CD4-positive, CD25-positive, alpha-beta regulatory T cell (primary cell): ENCODE measurements at regions not wholly inside any gene's neighbourhood (a gene's known extent, or its start where the extent isn't known, plus 50 kb on each side); places are given as distances from the start of the nearest gene placed in this dataset.
"Not testable (repeated sequence)": the region's sequence is repeated elsewhere in the genome, so short reads cannot be mapped to it uniquely, and the experiment has no call there.

Experiments used
- ATAC-seq, 2 donors: fragments of 150-1000 bp; cut with Tn5 transposase; one replicate each; pipeline ENCODE4 v1.10.0; 2021; ENCODE audit warnings: low read depth in 2 of 2, moderate number of reproducible peaks in 2 of 2, moderate library complexity in 1 of 2
- DNase-seq, 3 donors: peaks; one replicate each; pipeline versions ENCODE4 v3.0.0 to v3.0.0-alpha.2; 2012 to 2022; ENCODE audit warnings: mixed read lengths in 1 of 3
- H3K27ac ChIP-seq: one replicate; pipeline ENCODE4 v1.7.0; 2013; ENCODE audit warnings: mild to moderate bottlenecking, low read length; ENCODE audit not compliant: insufficient read depth, poor library complexity, severe bottlenecking
- H3K27me3 ChIP-seq: one replicate; pipeline ENCODE4 v1.7.0; 2013; ENCODE audit warnings: low read length; ENCODE audit not compliant: control insufficient read depth, insufficient read depth
- H3K36me3 ChIP-seq: one replicate; pipeline ENCODE4 v1.7.0; 2013; ENCODE audit warnings: mild to moderate bottlenecking, low read length, moderate library complexity; ENCODE audit not compliant: control insufficient read depth, insufficient read depth
- H3K4me1 ChIP-seq: 2 replicates; pipeline ENCODE4 v1.7.0; 2013; ENCODE audit warnings: mild to moderate bottlenecking, low read length; ENCODE audit not compliant: insufficient read depth, control insufficient read depth, poor library complexity, severe bottlenecking
- H3K4me3 ChIP-seq: one replicate; pipeline ENCODE4 v1.7.0; 2013; ENCODE audit warnings: low read depth, mild to moderate bottlenecking, low read length, moderate library complexity
- H3K9me3 ChIP-seq, 2 experiments: 1 replicate in 1 of 2; 2 replicates in 1 of 2; pipeline ENCODE4 v1.7.0; 2013; ENCODE audit warnings: low read length in 2 of 2, mild to moderate bottlenecking in 1 of 2, moderate library complexity in 1 of 2; ENCODE audit not compliant: control insufficient read depth in 2 of 2
- H3K27ac Mint-ChIP-seq, 3 donors: one replicate each; pipeline ENCODE4 v1.8.0; 2020 to 2022; ENCODE audit warnings: mild to moderate bottlenecking in 3 of 3, mixed read lengths in 3 of 3, moderate library complexity in 2 of 3
- H3K27me3 Mint-ChIP-seq: one replicate; pipeline ENCODE4 v1.8.0; 2022; ENCODE audit warnings: mild to moderate bottlenecking, mixed read lengths
- H3K36me3 Mint-ChIP-seq: one replicate; pipeline ENCODE4 v1.8.0; 2020; ENCODE audit warnings: mixed read lengths
- H3K4me1 Mint-ChIP-seq, 4 donors: one replicate each; pipeline ENCODE4 v1.8.0; 2020 to 2022; ENCODE audit warnings: mixed read lengths in 4 of 4, mild to moderate bottlenecking in 1 of 4
- H3K4me3 Mint-ChIP-seq, 4 donors: one replicate each; pipeline ENCODE4 v1.8.0; 2020 to 2022; ENCODE audit warnings: mild to moderate bottlenecking in 4 of 4, mixed read lengths in 4 of 4, moderate library complexity in 3 of 4
- H3K9me3 Mint-ChIP-seq, 7 donors: one replicate each; pipeline ENCODE4 v1.8.0; 2020 to 2022; ENCODE audit warnings: mixed read lengths in 7 of 7, mild to moderate bottlenecking in 3 of 7, moderate library complexity in 2 of 7

DNA sequence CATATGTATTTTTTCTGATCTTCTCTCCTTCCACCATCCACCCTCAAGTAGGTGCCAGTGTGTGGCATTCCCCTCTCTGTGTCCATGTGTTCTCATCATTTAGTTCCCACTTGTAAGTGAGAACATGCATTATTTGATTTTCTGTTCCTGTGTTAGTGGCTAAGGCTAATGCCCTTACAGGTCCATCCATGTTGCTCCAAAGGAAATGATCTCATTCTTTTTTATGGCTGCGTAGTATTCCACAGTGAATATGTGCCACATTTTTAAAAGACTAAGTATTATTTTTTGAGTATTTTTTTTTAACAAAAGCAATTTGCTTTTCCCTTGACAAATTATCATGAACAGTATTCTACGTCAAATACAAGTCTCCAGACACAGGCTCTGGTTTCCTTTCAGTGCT is 86.4 kb upstream of the ZNF746 start:
- no peak for DNase-seq
- Mint-ChIP-seq H3K9me3 (peaks cover 0 to 6% (median 0%) of the 10 kb centered on the region in 7 donors), H3K4me3 (no peak overlapping the region), H3K36me3 (peaks cover 50% of the 10 kb centered on the region), H3K4me1 (peaks cover 7 to 30% (median 16%) of the 10 kb centered on the region in 4 donors), H3K27me3 (no peaks in the 10 kb centered on the region), H3K27ac (no peak overlapping the region)
- Histone ChIP-seq H3K9me3 (peaks cover 3 to 17% of the 10 kb centered on the region in 2 experiments), H3K27ac (no peak overlapping the region), H3K4me3 (no peak overlapping the region), H3K4me1 (no peaks in the 10 kb centered on the region), H3K36me3 (peaks cover 50% of the 10 kb centered on the region), H3K27me3 (no peaks in the 10 kb centered on the region)
- no peak for ATAC-seq

GRCh38 chr7:149580328-149580727 is 82.7 kb upstream of the ZNF746 start:
- H3K36me3 Mint-ChIP-seq = peaks cover 39% of the 10 kb centered on the region
- peaks cover 7 to 27% (median 18%) of the 10 kb centered on the region in 4 donors for H3K4me1 Mint-ChIP-seq
- H3K36me3 ChIP-seq = peaks cover 22% of the 10 kb centered on the region
- no peaks in the 10 kb centered on the region for H3K27me3 Mint-ChIP-seq
- ATAC-seq = no peak
- no peak overlapping the region for H3K4me3 ChIP-seq
- peak overlapping the region in 2 of 3 donors; percentile 51 to 94 for H3K27ac Mint-ChIP-seq
- peaks cover 3 to 17% of the 10 kb centered on the region in 2 experiments for H3K9me3 ChIP-seq
- no peak for DNase-seq
- H3K27me3 ChIP-seq = no peaks in the 10 kb centered on the region
- H3K4me1 ChIP-seq = no peaks in the 10 kb centered on the region
- H3K4me3 Mint-ChIP-seq = peak overlapping the region in 1 of 4 donors; percentile 52
- peaks cover 0 to 24% (median 7%) of the 10 kb centered on the region in 7 donors for H3K9me3 Mint-ChIP-seq
- no peak overlapping the region for H3K27ac ChIP-seq

GRCh38 chr7:149579365-149579764 is 81.8 kb upstream of the ZNF746 start:
- not testable (repeated sequence) for ATAC-seq, H3K27ac Mint-ChIP-seq, H3K4me3 ChIP-seq, H3K27ac ChIP-seq, H3K27me3 Mint-ChIP-seq, H3K27me3 ChIP-seq, H3K4me1 ChIP-seq, H3K4me3 Mint-ChIP-seq, DNase-seq
- Mint-ChIP-seq H3K36me3 (peaks cover 37% of the 10 kb centered on the region), H3K9me3 (peaks cover 0 to 31% (median 7%) of the 10 kb centered on the region in 7 donors), H3K4me1 (peaks cover 7 to 27% (median 18%) of the 10 kb centered on the region in 4 donors)
- Histone ChIP-seq H3K9me3 (peaks cover 2 to 12% of the 10 kb centered on the region in 2 experiments), H3K36me3 (peaks cover 16% of the 10 kb centered on the region)

DNA sequence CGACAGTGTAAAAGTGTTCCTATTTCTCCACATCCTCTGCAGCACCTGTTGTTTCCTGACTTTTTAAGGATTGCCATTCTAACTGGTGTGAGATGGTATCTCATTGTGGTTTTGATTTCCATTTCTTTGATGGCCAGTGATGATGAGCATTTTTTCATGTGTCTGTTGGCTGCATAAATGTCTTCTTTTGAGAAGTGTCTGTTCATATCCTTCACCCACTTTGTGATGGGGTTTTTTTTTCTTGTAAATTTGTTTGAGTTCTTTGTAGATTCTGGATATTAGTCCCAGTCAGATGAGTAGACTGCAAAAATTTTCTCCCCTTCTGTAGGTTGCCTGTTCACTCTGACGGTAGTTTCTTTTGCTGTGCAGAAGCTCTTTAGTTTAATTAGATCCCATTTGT is 76.8 kb upstream of the ZNF746 start:
- H3K36me3 Mint-ChIP-seq = peaks cover 25% of the 10 kb centered on the region
- DNase-seq = not testable (repeated sequence)

GRCh38 chr7:149573519-149573918 is 75.9 kb upstream of the ZNF746 start:
- Mint-ChIP-seq H3K4me1 (peaks cover 0 to 15% (median 6%) of the 10 kb centered on the region in 4 donors), H3K4me3 (no peak overlapping the region), H3K9me3 (peaks cover 5 to 58% (median 24%) of the 10 kb centered on the region in 7 donors), H3K27ac (no peak overlapping the region), H3K36me3 (peaks cover 32% of the 10 kb centered on the region), H3K27me3 (no peaks in the 10 kb centered on the region)
- Histone ChIP-seq H3K4me3 (no peak overlapping the region), H3K4me1 (no peaks in the 10 kb centered on the region), H3K36me3 (peaks cover 19% of the 10 kb centered on the region), H3K27me3 (no peaks in the 10 kb centered on the region), H3K9me3 (peaks cover 12 to 31% of the 10 kb centered on the region in 2 experiments), H3K27ac (no peak overlapping the region)
- DNase-seq = no peak
- ATAC-seq = no peak

More for the DNA sequence above, 76.8 kb upstream of the ZNF746 start:
- peaks cover 0 to 10% (median 6%) of the 10 kb centered on the region in 4 donors for H3K4me1 Mint-ChIP-seq
- peaks cover 8 to 24% of the 10 kb centered on the region in 2 experiments for H3K9me3 ChIP-seq
- H3K27me3 Mint-ChIP-seq, H3K27me3 ChIP-seq, H3K4me3 Mint-ChIP-seq, H3K4me1 ChIP-seq, H3K27ac Mint-ChIP-seq, H3K27ac ChIP-seq, H3K4me3 ChIP-seq, ATAC-seq: not testable (repeated sequence)
- peaks cover 13% of the 10 kb centered on the region for H3K36me3 ChIP-seq
- H3K9me3 Mint-ChIP-seq = peaks cover 5 to 55% (median 24%) of the 10 kb centered on the region in 7 donors

GRCh38 chr7:149572920-149573319 is 75.3 kb upstream of the ZNF746 start:
- DNase-seq, H3K27me3 Mint-ChIP-seq, H3K27ac ChIP-seq, H3K27me3 ChIP-seq, H3K4me1 ChIP-seq, ATAC-seq, H3K4me3 Mint-ChIP-seq, H3K27ac Mint-ChIP-seq, H3K4me3 ChIP-seq: not testable (repeated sequence)
- H3K9me3 Mint-ChIP-seq = peaks cover 5 to 53% (median 19%) of the 10 kb centered on the region in 7 donors
- H3K36me3 ChIP-seq = peaks cover 24% of the 10 kb centered on the region
- H3K4me1 Mint-ChIP-seq = peaks cover 0 to 15% (median 5%) of the 10 kb centered on the region in 4 donors
- H3K9me3 ChIP-seq = peaks cover 12 to 31% of the 10 kb centered on the region in 2 experiments
- peaks cover 32% of the 10 kb centered on the region for H3K36me3 Mint-ChIP-seq

DNA sequence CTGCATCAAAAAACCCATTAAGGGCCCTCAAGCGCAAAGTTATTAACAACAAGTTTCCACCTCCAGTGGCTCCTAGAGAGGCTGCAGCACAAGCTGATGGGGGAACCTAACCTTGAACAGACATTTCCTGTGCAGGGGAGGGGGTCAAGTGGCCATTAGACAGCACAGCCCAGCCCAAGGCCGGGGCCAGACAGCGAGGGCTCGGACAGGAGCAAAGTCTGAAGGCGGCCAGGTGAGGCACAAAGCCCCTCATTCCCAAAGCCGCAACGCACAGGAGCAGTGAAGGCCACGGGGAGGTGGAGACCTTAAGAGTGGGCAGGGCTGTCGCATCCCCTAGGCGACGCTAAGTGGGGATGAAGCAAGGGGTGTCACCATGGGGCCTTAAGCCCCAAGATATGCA is 73.2 kb upstream of the ZNF746 start:
- peaks cover 4 to 43% (median 19%) of the 10 kb centered on the region in 7 donors for H3K9me3 Mint-ChIP-seq
- H3K4me3 Mint-ChIP-seq = no peak overlapping the region
- H3K27me3 Mint-ChIP-seq = no peaks in the 10 kb centered on the region
- no peak overlapping the region for H3K27ac Mint-ChIP-seq
- H3K9me3 ChIP-seq = peaks cover 12 to 31% of the 10 kb centered on the region in 2 experiments
- peaks cover 7 to 16% (median 12%) of the 10 kb centered on the region in 4 donors for H3K4me1 Mint-ChIP-seq
- H3K4me1 ChIP-seq = no peaks in the 10 kb centered on the region
- H3K36me3 ChIP-seq = peaks cover 38% of the 10 kb centered on the region
- ATAC-seq (no peak), DNase-seq (no peak)
- no peaks in the 10 kb centered on the region for H3K27me3 ChIP-seq
- no peak overlapping the region for H3K4me3 ChIP-seq
- peaks cover 53% of the 10 kb centered on the region for H3K36me3 Mint-ChIP-seq
- no peak overlapping the region for H3K27ac ChIP-seq
